HG02885 (cell line): ENCODE measurements at regions not wholly inside any gene's neighbourhood (a gene's known extent, or its start where the extent isn't known, plus 50 kb on each side); places are given as distances from the start of the nearest gene placed in this dataset.
A peak's percentile ranks its signal among the peaks of the same experiment; 100 is the strongest.

ENCODE experiments used
- ATAC-seq: cut with Tn5 transposase; IDR thresholded peaks from one replicate; pipeline ENCODE4 v1.9.1; 2021; ENCODE audit warnings: mild to moderate bottlenecking; ENCODE audit not compliant: unreplicated experiment, poor library complexity

DNA sequence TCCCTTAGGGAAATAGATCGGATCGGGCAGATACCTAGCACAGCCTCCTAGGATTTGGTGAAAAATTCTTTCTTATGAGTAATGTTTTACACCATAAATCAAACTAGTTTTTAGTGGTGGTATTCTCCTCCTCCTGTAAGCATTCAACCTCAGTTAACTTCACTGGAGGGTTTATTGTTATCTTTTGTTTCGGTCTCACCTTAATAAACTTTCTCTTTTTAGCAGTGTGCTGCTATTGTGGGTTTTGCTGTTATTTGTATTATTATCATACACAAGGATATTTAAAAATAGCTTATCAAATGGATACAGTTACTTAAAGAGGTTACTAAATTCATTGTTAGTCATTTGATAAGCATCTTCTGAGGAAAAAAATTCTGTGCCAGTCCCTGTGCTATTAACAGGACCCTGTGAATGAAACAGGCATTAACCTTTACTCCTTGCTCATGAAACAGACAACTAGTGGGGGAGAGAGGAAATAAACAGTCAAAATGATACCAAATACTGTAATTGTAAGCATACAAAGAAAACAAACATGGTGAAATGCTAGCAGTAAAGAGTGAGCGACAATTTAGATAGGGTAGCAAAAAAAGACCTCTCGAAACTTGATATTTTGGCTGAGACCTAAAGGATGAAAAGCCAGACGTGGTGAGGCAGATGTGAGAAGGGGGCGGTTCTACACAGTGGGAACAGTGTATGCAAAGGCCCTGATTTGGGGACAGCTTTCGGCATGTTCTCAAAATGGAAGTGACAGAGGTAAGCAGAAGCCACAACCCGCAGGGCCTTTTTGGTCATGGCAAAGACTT lies 178.7 kb upstream of the SOX5 start:
- peak; percentile 97 for ATAC-seq

DNA sequence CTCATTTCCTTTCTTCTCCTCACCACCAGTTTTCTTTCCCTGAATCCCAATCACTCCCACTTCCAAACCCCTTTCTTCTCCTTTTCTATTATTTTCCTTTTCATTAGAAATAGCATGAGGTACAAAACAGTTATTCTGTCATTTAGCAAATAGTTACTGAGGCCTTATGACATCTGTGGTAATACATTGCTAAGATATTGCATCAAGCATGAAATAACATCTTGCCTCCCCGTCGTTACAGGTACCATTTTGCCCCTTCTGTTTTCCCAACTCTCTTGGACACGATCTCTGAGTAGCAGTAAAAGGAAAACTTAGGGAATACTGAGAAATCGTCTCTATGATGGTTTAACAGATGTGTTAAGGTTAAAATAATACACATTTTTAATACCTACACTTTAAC lies 175.8 kb upstream of the SOX5 start:
- ATAC-seq = no peak

DNA sequence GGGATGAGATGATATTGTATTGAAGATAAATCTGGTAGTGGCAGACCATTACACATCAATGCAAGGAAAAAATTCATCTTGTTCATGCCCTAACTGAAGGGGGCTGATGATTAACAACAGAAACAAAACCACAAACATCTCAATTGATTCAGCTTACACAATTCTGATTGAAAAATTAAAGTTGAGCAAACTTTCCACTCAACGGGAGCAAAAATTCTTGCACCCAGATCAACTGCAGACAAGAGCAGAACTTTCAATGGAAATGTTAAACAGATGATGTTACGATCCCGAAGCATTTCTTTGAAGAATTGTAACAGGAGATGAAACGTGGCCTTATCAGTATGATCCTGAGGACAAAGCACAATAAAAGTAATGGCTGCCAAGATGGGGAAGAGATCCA lies 172.4 kb upstream of the SOX5 start:
- ATAC-seq = no peak

DNA sequence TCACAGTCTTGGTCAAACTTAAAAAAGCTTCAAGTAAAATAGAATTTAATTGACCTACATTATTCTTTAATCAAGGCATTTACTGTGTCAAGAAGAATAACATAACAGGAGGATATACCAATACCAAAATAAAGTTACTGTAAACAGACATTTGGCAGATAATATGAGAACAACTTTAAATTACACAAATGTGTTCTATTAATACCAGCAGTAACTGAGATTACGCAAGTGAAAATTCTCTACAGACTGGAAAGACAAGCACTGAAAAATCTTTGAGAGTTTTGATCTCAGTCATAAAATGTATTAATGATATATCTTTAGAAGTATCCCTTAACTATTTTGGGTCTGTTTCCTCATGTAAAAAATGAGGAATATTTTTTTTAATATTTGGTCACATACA lies 169.2 kb upstream of the SOX5 start:
- no peak for ATAC-seq

DNA sequence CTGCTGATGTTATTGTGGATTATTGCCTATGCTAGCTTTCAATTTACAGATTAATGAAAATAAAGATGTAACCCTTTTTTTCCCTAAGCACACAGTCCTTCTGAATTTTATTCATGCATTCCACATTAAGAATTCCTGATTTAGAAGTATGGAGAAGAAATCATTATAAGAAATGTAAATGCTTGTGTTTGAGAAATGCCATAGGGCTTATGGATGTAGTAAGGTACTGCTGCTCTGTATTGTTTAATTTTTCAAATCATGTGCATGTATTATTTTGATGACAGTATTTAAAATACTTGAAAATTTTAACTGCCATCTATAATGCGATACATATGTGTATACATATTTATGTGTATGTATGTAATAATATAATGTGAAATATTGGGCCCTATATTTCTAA lies 167.1 kb upstream of the SOX5 start:
- ATAC-seq = no peak

DNA sequence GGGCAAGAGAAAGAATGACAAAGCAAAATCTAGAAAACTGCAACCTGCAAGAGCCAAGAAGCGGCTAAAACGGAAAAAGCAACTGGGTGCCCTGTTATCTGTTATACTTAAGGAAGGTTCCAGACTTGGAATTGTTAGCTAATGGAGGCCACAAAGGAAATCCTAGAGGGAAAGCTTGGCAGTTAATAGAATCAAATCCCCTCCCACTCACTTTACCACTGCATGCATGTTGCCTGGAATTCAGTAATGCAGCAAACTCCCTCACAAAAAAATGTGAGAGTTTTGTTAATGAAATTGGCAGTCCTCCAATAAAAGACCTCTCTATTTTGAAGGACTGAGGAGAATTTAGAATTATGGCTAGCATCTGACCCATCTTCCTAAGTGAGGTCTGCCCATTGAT lies 164.2 kb upstream of the SOX5 start:
- ATAC-seq = no peak

DNA sequence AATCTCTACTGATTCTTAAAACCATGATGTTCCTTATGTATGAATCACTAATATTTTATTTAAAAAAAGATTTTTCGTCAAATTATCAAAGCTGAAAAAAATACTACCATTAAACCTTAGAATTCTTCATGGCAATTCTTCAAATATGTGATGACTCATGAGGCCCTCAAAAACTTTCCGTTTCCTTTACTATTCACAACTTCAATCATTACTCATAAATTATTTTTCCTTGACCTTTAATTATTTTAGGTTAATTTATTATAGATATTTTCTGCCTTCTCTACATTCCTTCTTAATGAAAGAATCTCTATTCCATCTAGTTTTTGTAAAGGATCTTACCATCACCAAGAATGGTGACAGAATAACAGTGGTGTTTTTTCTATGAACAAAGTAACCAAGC lies 162.1 kb upstream of the SOX5 start:
- ATAC-seq = no peak

DNA sequence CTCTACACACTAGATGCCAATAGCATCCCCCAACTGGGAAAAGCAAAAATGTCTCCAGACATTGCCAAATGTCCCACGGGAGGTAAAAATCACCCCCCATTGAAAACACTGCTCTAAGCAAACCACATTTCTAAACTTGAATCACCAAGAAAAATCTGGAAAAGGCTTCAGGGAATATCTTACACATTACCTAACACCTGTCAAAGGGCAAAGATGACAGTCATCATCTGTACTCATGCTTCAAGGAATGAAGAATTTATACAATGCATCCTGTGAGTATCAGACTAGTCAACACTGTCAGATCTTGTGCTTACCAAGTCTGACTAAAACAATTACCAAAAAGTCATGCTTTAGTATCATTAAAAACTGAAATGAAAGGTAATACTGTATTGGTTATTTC lies 161.6 kb upstream of the SOX5 start:
- no peak for ATAC-seq

DNA sequence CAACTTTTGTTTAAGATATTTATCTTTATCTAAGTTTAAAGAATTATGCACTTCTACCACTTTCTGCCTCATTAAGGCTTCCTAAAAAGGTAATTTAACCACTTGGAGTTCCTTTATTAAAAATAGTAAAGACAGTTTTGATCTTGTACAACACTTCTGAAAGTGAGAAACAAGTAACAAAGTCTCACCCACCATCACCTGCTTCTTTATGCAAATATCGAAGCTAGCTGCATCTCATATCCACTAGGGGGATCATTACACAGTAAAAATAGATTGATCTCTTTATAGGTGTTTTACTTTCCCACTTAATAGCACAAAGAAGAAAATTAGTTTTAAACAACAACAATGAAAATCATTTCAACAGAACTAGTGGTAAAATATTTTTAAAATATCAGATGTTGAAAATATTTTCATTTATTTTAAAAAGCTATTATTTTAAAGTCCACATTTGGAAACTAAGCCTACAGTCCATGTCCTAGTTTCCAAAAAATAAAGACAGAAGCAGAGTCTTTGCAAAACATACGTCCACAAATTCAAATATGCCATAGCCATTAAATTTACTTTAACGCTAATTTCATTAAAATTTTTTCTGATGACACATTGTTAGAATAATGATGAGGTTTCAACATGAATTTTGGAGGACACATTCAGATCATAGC lies 160.0 kb upstream of the SOX5 start:
- peak; percentile 98 for ATAC-seq

DNA sequence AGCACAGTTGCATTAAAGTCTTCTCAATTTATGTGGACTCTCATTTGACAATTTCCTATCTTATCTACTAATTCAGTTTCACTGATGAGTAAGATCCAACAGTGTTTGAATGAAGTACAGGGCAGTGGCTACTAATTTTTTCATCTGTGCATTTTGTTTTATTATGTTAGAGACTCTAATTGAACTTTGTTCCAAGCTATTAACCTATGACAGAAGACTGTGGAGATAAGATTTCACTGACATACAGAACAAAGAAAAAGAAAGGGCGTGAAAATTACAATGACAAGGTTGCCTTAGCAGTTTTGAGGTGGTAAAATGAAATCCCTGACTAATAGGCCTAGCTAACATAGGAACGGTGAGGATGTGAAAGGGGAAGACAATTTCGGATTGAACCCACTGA lies 153.2 kb upstream of the SOX5 start:
- no peak for ATAC-seq

DNA sequence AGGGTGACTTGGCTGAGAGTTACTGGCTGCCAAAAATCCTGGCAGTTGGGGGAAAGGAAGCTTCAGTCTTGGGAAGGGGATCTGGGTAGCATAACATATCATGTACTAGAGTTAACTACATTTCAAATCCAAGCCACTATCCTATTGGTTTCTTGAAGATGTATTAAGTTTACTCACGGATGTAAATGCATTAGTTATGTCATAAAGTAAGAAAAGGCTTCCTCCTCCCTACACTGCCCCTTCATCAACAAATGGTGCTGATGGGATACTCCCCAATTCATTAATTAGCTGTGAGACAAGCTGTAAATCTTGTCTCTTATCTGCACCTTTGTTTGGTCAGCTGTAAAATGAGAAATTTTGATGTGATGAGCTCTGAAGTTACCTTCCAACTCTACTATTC lies 150.1 kb upstream of the SOX5 start:
- no peak for ATAC-seq

DNA sequence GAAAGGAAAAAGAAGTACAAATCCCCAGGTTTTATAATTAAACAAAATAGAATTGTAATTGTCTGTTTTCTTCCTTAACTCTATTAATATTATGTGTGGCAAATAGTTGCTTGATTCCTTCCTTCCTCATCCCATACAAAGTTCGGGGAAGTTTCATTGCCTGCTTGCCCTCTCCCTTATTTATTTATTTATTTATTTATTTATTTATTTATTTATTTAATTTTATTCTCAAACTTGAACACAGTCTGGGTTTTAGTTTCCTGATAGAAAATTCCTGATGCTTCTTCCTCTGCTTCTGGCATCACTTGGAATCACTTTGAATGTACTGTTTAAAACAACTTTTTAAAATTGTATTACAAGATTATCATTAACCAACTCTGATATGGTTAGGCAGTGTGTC lies 145.8 kb upstream of the SOX5 start:
- no peak for ATAC-seq

DNA sequence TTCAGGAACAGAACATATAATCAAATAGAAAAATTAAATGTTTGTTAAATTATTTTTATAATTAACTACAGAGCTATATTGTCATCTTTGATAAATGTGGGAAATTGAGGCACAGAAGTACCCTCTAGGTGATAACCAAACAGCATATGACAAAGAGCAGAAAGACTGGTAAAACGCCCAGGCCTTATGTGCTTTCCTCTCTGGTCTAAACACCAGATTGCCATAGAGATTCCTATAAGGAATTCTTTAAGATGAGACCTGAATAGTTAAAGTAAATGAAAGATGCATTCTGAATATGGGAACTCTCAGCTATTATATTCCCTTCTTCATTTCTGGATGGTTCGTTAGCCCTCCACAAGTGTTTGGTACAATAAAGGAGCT lies 140.0 kb upstream of the SOX5 start:
- ATAC-seq = no peak

DNA sequence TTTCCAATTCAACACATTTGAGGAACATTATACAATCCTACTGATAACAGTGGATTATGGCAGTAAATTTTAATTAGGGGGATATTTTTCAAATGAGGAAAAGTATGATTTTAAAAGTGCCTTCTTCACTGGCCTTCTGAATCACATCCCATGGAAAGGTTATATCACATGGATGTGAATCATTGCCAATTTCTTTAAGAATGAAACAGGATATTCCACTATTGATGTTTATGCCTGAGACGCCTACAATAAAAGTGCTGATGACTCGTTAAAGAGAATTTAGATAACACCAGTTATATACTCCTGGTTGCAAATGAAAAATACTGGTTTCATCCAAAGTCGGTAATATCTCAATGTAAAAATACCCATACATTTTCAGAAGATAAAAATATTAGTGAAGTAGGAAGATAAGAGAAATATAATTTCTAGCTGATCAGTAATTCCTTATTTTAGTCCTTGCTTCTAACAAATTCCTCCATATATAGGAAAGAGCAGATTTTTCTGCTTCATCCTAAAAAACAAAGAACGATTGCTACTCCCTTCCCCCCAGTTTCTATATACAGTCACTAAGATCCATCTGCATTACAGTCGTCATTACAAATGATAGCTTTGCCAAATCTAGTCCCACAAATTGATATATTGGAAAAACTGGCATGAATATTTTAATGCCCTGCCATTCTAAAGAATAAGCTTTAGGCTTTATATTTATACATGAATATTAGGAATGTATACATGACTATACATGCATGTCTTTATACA lies 139.5 kb upstream of the SOX5 start:
- ATAC-seq = no peak

DNA sequence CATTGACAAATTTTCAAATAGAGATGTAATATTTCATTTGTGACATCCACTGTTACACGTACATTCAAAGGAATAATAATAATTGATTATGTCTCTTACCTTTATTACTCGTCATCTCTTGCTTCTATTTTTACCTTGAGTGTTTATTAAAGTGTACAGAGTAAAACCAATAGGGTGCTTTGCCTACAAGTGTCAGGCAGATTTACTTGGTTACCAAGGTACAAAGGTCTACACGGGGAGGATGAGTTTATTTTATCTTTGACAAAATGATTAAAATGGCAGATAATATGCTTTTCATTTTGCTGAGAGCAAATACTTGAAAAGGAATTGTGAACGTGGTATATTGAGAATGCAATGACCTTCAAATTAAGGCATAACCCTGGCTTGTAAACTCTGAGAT lies 137.8 kb upstream of the SOX5 start:
- ATAC-seq = no peak

DNA sequence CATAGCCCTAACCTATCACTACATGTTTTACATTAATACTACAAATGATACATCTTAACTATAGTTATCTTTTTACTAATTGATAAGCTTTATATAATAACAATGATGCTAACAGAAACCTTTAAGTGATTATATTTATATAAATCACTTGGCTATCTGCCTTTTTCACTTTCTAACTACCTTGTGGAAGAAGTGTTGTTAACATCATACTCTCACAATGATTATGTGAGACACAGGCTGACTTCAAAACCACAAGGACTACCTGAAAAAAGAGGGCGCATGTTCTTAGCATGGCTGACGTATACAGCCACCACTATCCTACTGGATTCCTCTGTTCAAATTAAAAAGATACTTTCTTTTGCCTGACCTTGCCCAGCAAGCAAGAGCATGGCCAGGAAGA lies 135.3 kb upstream of the SOX5 start:
- ATAC-seq = peak; percentile 62

DNA sequence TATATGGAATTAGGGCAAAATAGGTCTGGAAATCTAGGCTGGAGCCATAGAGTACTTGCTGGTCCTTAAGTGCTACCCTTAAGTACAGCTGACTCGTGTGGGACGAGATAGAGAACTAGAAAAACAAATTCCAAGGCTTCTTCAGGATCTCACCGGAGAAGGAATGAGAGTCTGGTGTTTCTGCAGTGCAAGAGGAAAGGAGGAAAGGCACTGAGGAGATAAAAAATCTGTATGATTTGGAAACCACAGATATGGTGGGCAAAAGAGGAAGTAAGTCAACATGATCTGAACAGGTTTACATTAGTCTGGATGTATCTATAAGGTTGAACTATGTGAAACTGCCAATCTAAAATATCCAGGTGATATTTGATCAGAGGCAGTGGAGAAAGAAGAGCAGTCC lies 134.4 kb upstream of the SOX5 start:
- ATAC-seq = no peak

DNA sequence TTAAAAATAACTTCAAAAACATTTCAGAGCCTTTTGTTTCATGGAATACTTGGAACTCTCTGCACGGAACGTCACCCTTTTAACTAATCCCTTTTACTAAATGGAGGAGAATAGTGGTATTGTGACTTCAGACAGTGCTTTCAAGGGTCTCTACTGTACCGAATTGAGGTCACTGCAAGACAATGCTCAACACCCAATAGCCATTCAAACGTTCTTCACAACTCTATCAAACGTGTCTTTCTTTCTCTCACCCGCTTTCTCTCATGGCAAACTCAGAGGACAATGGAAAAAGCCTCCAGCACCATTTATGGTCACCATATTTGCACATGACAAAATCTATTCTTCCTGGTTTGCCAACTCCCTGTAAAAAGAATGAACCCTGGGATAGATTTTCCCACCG lies 132.1 kb upstream of the SOX5 start:
- no peak for ATAC-seq

DNA sequence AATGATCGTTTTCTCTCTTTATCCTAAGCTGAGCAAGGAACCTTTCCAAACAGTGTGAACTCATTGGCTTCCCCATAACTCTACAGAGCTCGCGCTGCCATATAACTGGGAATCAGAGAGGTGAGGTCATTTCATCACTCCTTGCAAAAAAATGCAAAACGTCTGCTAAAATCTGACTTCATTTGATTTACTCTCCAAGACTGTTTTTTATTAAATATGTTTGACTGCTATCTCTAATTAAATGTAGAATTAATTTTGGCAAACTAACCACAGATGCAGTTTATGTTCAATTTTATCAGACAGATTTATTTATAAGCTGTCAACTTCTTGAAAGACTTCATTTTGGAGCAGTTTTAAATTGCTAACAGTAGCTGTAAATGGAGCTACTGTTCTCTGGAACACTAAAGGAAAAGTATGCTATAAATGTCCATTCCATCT lies 131.6 kb upstream of the SOX5 start:
- no peak for ATAC-seq

DNA sequence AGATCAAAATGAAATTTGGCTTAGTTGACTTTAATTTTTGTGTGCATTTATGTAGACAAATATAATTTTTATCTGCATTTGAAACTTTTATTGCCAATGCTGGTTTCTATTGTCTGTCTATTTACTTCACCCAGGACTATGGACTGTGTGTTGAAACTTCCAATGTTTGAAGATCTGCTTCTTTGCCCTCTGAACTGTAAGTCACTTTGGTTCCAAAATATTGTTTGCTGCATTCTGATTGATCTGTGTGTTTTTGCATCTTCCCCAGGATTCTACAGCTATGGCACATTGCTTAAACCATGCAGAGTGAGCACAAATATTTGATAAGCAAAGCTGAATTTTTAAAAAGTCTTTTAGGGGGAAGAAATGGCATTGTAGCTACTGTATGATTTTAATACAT lies 131.0 kb upstream of the SOX5 start:
- no peak for ATAC-seq

DNA sequence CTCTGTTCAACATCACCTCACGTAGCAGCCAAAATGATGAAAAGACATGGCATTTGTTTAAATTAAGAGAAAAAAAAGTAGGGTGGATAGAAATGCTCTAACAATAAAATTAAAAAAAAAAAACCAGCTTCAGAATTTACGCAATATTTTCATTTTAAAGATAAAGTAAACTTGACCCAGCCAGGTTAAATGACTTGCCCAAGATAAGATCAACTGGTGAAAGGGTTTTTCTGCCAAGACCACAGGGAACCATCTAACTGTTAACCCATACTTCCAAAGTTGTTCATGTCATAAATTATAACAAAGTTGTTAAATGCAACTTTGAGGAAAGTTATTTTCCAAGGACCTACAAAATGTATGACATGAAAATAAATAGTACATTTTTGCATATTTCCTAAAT lies 129.6 kb upstream of the SOX5 start:
- ATAC-seq = no peak
